Rectal smooth muscle tissue (tissue), 1 donor: ENCODE measurements at regions not wholly inside any gene's neighbourhood (a gene's known extent, or its start where the extent isn't known, plus 50 kb on each side); places are given as distances from the start of the nearest gene placed in this dataset.

Experiments
- H3K27ac ChIP-seq: one replicate; pipeline ENCODE4 v1.7.0; 2013; ENCODE audit warnings: low read depth, low read length, inconsistent platforms
- H3K27me3 ChIP-seq: one replicate; pipeline ENCODE4 v1.7.0; 2013; ENCODE audit warnings: low read length; ENCODE audit not compliant: control insufficient read depth, insufficient read depth
- H3K36me3 ChIP-seq: one replicate; pipeline ENCODE4 v1.7.0; 2013; ENCODE audit warnings: low read length; ENCODE audit not compliant: control insufficient read depth, insufficient read depth
- H3K4me1 ChIP-seq: one replicate; pipeline ENCODE4 v1.7.0; 2013; ENCODE audit warnings: low read length; ENCODE audit not compliant: control insufficient read depth, insufficient read depth
- H3K4me3 ChIP-seq: one replicate; pipeline ENCODE4 v1.7.0; 2013; ENCODE audit warnings: low read length
- H3K9ac ChIP-seq: one replicate; pipeline ENCODE4 v1.7.0; 2013; ENCODE audit warnings: low read length

DNA sequence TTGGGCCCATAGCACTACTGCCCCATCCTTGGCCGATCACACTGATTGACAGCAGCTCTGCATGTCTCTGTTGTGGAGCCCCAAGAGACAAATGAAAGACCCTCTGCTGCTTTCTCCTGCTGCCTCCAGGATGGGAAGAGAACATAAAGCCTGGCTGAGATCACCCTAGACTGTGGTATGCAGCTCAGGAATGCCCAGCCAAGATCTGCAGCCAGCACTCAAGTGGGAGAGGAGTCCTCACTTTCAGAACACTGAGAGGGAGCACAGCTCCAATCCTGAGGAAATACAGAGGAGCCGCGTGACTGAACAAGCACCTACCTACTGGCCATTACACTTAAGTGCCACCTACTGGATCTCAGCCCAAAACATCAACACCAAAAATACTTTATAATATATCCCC, 203.0 kb downstream of the POSTN start:
- no peaks in the 10 kb centered on the region for H3K27me3 ChIP-seq
- H3K9ac ChIP-seq, result no peak overlapping the region
- no peak overlapping the region for H3K27ac ChIP-seq
- no peaks in the 10 kb centered on the region for H3K36me3 ChIP-seq
- no peaks in the 10 kb centered on the region for H3K4me1 ChIP-seq
- no peak overlapping the region for H3K4me3 ChIP-seq

DNA sequence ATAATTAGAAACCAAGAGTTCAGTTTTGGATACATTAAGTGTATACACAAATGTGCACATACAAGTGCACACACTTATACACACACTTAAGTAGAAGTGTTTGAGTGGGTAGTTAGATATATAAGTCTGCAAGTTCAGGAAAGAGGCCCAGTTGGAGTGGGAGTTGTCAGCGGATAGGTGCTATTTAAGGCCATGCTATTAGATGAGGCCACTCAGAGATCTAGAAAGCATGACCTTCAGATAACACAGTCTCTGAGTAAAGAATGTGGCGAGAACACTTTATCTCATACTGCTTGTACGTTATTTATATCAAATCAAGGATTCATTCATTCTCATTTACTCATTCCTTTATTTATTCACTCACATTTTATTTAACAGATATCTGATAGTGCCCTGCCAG, 206.2 kb downstream of the POSTN start:
- no peaks in the 10 kb centered on the region for H3K36me3 ChIP-seq
- H3K27me3 ChIP-seq, result no peaks in the 10 kb centered on the region
- H3K27ac ChIP-seq, result no peak overlapping the region
- H3K9ac ChIP-seq, result no peak overlapping the region
- H3K4me1 ChIP-seq, result no peaks in the 10 kb centered on the region
- H3K4me3 ChIP-seq, result no peak overlapping the region

DNA sequence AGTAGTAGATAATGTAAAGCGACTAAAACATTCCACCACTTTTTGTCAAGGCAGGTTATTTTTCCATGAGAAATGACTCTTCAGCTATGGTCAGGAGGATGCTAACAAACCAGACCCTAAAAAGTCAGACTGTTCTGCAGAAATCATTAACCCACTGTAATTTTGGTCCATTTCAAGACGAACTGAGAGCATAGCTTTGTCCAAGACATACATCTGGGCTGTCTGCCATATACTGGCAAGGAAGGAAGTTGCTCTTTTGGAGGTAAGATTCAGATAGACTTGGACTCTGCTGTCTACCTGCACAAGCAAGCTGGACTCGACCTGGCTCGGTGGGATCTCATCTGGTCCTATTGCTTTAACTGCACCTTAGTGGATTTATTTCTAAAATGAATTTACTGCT, 207.8 kb downstream of the POSTN start:
- H3K9ac ChIP-seq, result no peak overlapping the region
- no peak overlapping the region for H3K4me3 ChIP-seq
- no peaks in the 10 kb centered on the region for H3K4me1 ChIP-seq
- H3K36me3 ChIP-seq, result no peaks in the 10 kb centered on the region
- no peak overlapping the region for H3K27ac ChIP-seq
- no peaks in the 10 kb centered on the region for H3K27me3 ChIP-seq

DNA sequence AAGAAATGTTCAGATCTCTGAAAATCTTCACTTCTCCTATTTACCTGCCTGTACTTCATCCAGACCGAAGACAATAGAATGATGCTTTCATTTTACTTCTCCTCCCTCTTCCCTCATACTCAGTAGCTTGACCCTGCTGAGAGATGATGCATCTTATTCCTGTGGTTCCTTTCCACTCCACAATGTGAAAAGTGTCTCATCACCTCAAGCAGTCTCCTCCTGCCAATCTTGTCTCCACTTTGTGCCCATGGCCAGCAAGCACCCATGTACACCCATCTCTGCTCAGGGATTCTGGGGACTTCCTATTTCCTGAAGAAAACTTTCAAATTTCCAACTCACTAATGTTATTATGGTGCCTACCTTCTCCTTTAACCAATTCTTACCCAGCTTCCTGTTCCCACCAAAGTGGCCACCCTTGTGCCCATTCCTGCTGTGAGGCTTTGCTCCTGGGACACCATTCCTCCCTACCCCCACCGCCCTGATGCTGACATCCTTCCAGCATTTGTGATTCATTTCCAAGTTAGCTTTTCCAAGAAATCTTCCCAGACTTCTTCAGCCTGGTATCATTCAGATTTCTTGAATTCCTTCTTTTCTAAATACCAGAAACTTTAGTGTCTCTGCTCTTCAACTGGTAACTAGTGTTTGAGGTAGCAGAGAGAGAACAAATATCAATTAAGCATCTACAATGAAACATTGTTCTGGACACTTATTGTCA, 212.5 kb downstream of the POSTN start:
- no peak overlapping the region for H3K9ac ChIP-seq

DNA sequence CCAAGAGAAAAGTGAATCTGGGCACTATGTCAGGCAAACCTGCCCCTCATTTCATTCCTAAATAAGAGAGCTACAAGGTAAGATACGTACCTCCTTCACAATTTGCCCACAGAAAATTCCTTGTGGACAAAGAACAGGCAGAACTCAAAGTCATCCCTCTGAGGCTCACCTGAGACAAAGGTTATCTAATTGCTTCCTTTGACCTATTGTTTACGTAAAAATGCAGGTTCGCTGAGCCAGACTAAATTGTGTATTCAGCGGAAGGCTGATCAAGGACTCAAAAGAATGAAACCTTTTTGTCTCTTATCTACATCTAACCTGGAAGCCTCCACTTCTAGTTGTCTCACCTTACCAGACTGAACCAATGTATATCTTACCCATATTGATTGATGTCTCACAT, 213.3 kb downstream of the POSTN start:
- H3K27me3 ChIP-seq, result no peaks in the 10 kb centered on the region
- H3K4me1 ChIP-seq, result no peaks in the 10 kb centered on the region
- no peak overlapping the region for H3K4me3 ChIP-seq
- H3K9ac ChIP-seq, result no peak overlapping the region
- H3K36me3 ChIP-seq, result no peaks in the 10 kb centered on the region
- no peak overlapping the region for H3K27ac ChIP-seq

More for the DNA sequence above, 212.5 kb downstream of the POSTN start:
- H3K36me3 ChIP-seq, result no peaks in the 10 kb centered on the region
- H3K27me3 ChIP-seq, result no peaks in the 10 kb centered on the region
- no peak overlapping the region for H3K4me3 ChIP-seq
- H3K4me1 ChIP-seq, result no peaks in the 10 kb centered on the region
- no peak overlapping the region for H3K27ac ChIP-seq

DNA sequence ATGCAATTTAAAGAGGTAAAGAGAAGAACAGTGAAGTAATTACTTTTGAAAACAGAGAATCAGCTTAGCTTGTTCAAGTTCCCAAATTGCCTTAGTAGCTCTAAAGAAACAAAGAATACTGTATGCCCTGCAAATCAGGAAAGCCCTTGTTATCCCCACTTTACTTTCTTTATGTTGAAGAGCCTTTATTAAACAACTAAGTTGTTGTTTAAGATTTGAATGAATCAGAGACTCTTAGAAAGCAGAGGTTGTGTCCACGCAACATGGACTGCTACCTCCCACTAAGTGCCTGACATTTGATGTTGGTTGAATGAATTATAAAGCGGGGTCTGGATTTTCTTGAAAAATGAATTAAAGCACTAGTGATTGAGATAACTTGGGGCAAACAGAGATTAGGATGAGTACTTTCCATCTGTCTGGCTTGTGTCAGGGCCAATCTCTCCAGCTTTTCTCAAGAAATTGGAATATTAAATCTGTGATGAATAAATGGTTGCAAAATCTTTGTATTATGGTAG, 214.7 kb downstream of the POSTN start:
- H3K9ac ChIP-seq, result no peak overlapping the region
- no peaks in the 10 kb centered on the region for H3K4me1 ChIP-seq

DNA sequence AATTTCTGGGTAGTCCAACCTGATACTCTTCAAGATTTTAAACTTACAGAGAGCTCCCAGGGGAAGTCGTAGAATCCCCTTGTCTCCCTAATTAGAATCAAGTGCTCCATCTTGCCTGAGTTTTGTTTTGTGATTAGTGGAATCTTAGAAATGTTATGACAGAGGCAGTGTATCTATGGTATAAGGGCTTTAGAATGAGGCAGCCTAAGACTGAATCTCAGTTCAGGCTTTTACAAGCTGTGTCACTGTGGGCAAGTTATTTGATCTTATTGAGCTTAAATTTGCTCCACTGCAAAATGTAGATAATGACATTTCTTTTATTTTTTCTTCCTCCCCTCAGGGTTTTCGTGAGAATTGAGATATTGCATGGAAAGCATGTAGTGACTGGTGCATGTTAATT, 215.5 kb downstream of the POSTN start:
- Histone ChIP-seq H3K4me3 (no peak overlapping the region), H3K27me3 (no peaks in the 10 kb centered on the region), H3K4me1 (no peaks in the 10 kb centered on the region), H3K27ac (no peak overlapping the region), H3K9ac (no peak overlapping the region), H3K36me3 (no peaks in the 10 kb centered on the region)

More for the DNA sequence above, 214.7 kb downstream of the POSTN start:
- no peak overlapping the region for H3K4me3 ChIP-seq
- H3K36me3 ChIP-seq, result no peaks in the 10 kb centered on the region
- no peaks in the 10 kb centered on the region for H3K27me3 ChIP-seq
- H3K27ac ChIP-seq, result no peak overlapping the region

DNA sequence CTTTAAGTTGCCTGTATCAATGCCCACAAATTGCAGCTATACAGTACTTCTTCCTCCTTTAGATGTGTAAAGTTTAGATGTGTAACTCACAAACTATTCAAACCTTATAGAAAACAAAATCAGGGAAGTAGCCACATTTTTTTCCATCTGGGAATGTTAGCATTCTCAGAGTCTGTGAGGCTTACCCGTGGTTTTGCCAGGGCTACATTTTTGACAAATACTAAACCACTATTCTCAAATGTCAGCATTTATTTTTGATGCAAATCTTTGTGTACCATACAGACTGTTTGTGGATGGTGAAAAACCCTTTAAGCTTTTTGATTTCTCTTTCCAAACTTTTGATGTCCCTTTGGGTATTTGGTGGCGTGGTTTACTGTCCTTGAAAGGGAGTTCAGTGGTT, 216.4 kb downstream of the POSTN start:
- Histone ChIP-seq H3K27me3 (no peaks in the 10 kb centered on the region), H3K4me1 (no peaks in the 10 kb centered on the region), H3K27ac (no peak overlapping the region), H3K4me3 (no peak overlapping the region), H3K36me3 (no peaks in the 10 kb centered on the region), H3K9ac (no peak overlapping the region)

DNA sequence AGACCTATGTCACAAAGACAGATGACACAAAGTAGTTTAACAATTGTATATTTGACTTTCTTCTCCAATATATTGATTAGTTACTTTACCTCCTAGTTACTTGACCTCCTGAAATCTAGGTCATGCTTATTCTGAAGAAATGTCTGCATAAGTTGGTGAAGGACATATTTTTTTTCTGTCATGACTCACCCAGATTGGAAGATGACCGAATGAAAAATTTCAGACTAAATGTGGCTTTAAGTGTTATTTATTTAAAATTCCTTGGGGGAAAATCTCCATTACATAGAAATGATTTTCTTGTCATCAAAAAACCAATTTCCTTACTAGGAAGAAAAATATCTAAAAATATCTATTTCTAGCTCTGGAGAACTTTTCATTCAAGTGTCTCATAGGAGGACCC, 217.1 kb downstream of the POSTN start:
- Histone ChIP-seq H3K4me3 (no peak overlapping the region), H3K27me3 (no peaks in the 10 kb centered on the region)

DNA sequence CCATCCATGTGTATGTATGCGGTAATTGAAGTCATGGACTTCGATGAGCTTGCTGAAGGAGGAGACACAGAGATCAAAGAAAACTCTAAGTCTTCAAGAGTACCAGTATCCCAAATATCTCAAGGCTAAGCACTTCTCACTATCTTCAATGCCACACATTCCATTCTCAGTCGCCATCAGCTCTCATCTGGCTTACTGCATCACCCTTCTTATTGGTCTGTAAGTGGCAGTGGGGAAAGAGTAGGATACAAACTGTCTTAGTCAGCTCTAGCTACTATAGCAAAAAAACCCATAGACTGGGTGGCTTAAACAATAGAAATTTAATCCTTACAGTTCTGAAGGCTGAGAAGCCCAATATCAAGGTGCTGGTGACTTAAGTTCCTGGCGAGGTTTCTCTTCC, 218.7 kb downstream of the POSTN start:
- no peaks in the 10 kb centered on the region for H3K4me1 ChIP-seq
- no peak overlapping the region for H3K9ac ChIP-seq
- no peak overlapping the region for H3K27ac ChIP-seq
- no peaks in the 10 kb centered on the region for H3K36me3 ChIP-seq
- no peaks in the 10 kb centered on the region for H3K27me3 ChIP-seq
- H3K4me3 ChIP-seq, result no peak overlapping the region

More for the DNA sequence above, 217.1 kb downstream of the POSTN start:
- Histone ChIP-seq H3K4me1 (no peaks in the 10 kb centered on the region), H3K27ac (no peak overlapping the region), H3K36me3 (no peaks in the 10 kb centered on the region), H3K9ac (no peak overlapping the region)

DNA sequence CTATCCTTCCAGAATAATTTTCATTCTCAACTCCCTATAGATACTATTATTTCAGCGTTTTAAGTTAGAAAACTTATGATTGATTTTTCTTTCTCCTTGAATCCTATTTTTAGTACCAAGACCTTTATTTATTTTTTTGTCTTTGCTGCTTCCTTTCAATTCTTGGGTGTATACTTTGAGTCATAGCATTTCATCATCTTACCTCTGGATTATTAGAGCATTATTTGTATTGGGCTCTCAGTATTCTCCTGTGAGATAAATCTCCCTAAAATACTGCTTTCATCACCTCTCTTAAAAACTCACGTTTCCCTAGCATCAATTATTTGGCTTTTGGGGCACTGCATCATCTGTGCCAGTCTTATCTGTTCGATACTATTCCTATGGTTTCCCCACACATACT, 222.8 kb downstream of the POSTN start:
- Histone ChIP-seq H3K4me3 (no peak overlapping the region), H3K27ac (no peak overlapping the region), H3K4me1 (no peaks in the 10 kb centered on the region), H3K27me3 (no peaks in the 10 kb centered on the region), H3K9ac (no peak overlapping the region), H3K36me3 (no peaks in the 10 kb centered on the region)

DNA sequence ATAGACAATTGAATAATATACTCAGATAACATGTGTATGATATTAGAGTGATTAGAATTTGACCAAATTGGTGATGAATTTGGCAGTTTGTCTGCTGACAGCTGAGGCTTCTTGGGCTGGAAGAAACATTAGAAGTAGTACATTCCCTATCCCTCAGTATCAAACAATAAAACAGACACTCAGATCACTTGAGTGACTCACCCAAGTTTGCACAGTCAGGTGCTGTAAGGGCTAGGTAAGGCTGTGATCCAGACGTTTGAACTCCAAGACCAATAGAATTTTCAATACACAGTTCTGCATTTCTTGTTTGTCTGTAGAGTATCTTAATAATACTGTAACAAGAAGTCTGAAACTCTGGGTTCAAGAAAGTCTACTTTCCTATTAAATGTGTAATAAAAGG, 223.5 kb downstream of the POSTN start:
- no peaks in the 10 kb centered on the region for H3K4me1 ChIP-seq

DNA sequence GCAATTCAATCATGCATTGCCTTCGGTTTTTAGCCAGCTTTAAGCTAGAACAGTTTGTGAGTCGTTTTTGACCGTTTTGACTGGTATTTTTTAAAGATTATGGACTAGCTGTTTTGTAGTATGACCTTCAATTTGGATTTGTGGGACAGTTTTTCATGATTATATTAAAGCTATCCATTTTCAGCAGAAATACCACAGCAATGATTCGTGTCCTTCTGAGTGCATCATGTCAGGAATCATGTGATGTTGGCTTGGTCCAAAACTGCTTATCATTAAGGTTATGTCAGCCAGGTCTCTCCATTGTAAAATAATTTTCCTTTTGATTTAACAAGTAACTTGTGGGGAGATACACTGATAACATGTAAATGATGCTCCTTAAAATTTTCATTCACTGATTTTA, 229.0 kb downstream of the POSTN start:
- no peaks in the 10 kb centered on the region for H3K36me3 ChIP-seq
- H3K4me1 ChIP-seq, result no peaks in the 10 kb centered on the region
- H3K27ac ChIP-seq, result no peak overlapping the region
- no peak overlapping the region for H3K4me3 ChIP-seq
- no peak overlapping the region for H3K9ac ChIP-seq
- no peaks in the 10 kb centered on the region for H3K27me3 ChIP-seq

More for the DNA sequence above, 223.5 kb downstream of the POSTN start:
- no peaks in the 10 kb centered on the region for H3K27me3 ChIP-seq
- no peaks in the 10 kb centered on the region for H3K36me3 ChIP-seq
- no peak overlapping the region for H3K27ac ChIP-seq
- no peak overlapping the region for H3K4me3 ChIP-seq
- no peak overlapping the region for H3K9ac ChIP-seq
